OCI-LY7 (cell line): ENCODE measurements at regions not wholly inside any gene's neighbourhood (a gene's known extent, or its start where the extent isn't known, plus 50 kb on each side); places are given as distances from the start of the nearest gene placed in this dataset.

Source experiments
- BruUV-seq: library from RNA; stranded (reverse); fragments of 400-500 nt; replicated peaks from 2 replicates; lab custom pipeline; 2021; lab: Mats Ljungman, UMichigan
- CTCF ChIA-PET: fragments of 300-600 bp; sonication (Branson Sonifier 250); formaldehyde crosslinking; loops from one replicate; lab custom pipeline; 2022; ENCODE audit warnings: antibody characterized with exemption; ENCODE audit not compliant: unreplicated experiment; lab: Charles Lee
- POLR2A ChIA-PET: fragments of 300-600 bp; sonication (Branson Sonifier 250); formaldehyde crosslinking; loops from one replicate; lab custom pipeline; 2022; ENCODE audit warnings: antibody characterized with exemption; lab: Charles Lee
- DNase-seq: peaks from one replicate; pipeline ENCODE4 v3.0.0-alpha.2; 2015; ENCODE audit warnings: low spot score
- H2AFZ ChIP-seq: fragments of 200-600 bp; sonication (generic), shearing (Covaris generic); 2 replicates; pipeline ENCODE4 v1.6.1; 2014; ENCODE audit warnings: mild to moderate bottlenecking, antibody characterized with exemption, low read length, moderate library complexity
- H3K27ac ChIP-seq: fragments of 200-600 bp; sonication (generic); 2 replicates; pipeline ENCODE4 v1.5.1; 2014; ENCODE audit warnings: mixed run types, low read depth, mild to moderate bottlenecking, moderate library complexity, low read length, inconsistent platforms; ENCODE audit not compliant: poor library complexity, severe bottlenecking
- H3K36me3 ChIP-seq: fragments of 200-600 bp; sonication (generic); 2 replicates; pipeline ENCODE4 v1.6.1; 2014; ENCODE audit warnings: mild to moderate bottlenecking, antibody characterized with exemption, low read length, moderate library complexity, mixed read lengths; ENCODE audit not compliant: insufficient read depth
- H3K4me1 ChIP-seq: fragments of 200-600 bp; sonication (generic); 2 replicates; pipeline ENCODE4 v1.5.1; 2014; ENCODE audit warnings: mild to moderate bottlenecking, low read length; ENCODE audit not compliant: insufficient read depth, poor library complexity, severe bottlenecking
- H3K4me2 ChIP-seq: fragments of 200-600 bp; sonication (generic); 2 replicates; pipeline ENCODE4 v1.6.1; 2014; ENCODE audit warnings: mild to moderate bottlenecking, low read length
- H3K4me3 ChIP-seq: fragments of 200-600 bp; sonication (generic); 2 replicates; pipeline ENCODE4 v1.5.1; 2014; ENCODE audit warnings: mild to moderate bottlenecking, low read depth, low read length; ENCODE audit not compliant: poor library complexity, severe bottlenecking
- H3K79me2 ChIP-seq: fragments of 200-600 bp; sonication (generic); 2 replicates; pipeline ENCODE4 v1.6.1; 2016; ENCODE audit warnings: low read depth, mild to moderate bottlenecking, low read length, moderate library complexity, mixed read lengths; ENCODE audit not compliant: insufficient read depth
- H3K9me2 ChIP-seq: fragments of 200-600 bp; sonication (generic); 2 replicates; pipeline ENCODE4 v1.6.1; 2016; ENCODE audit warnings: mild to moderate bottlenecking, low read length, mixed read lengths; ENCODE audit not compliant: insufficient read depth
- H3K9me3 ChIP-seq: fragments of 200-600 bp; sonication (generic); 2 replicates; pipeline ENCODE4 v1.6.1; 2014; ENCODE audit warnings: mild to moderate bottlenecking, mixed run types, low read length, mixed read lengths
- H4K20me1 ChIP-seq: fragments of 200-600 bp; sonication (generic); 2 replicates; pipeline ENCODE4 v1.6.1; 2014; ENCODE audit warnings: mild to moderate bottlenecking, antibody characterized with exemption, low read length, moderate library complexity, mixed read lengths; ENCODE audit not compliant: insufficient read depth
- EZH2phosphoT487 ChIP-seq: fragments of 200-600 bp; sonication (generic); IDR thresholded peaks from 2 replicates; pipeline ENCODE4 v1.6.1; 2018; ENCODE audit warnings: low read depth, borderline replicate concordance, mild to moderate bottlenecking, mixed run types, antibody characterized with exemption, low read length, moderate library complexity, mixed read lengths
- intact Hi-C: fragments of 100-400 bp; cut with micrococcal nuclease; formaldehyde crosslinking; loops from one replicate; pipeline ENCODE4 v1.10.0; 2022; ENCODE audit not compliant: unreplicated experiment
- TF ChIP-seq, protein P1 (sequence below): fragments of 200-600 bp; sonication (generic); conservative IDR thresholded peaks from 2 replicates; pipeline ENCODE4 v1.5.1; 2014; ENCODE audit warnings: mild to moderate bottlenecking, antibody characterized with exemption, low read length, moderate library complexity, mixed read lengths

GRCh38 chrX:34053931-34054330 is 78.2 kb downstream of the FAM47A start:
- CTCF ChIA-PET, result no interaction called here
- H4K20me1 ChIP-seq, result no peaks in the 10 kb centered on the region
- no peak overlapping the region for H3K27ac ChIP-seq
- no peaks in the 10 kb centered on the region for H3K4me1 ChIP-seq
- no peaks in the 10 kb centered on the region for H3K9me2 ChIP-seq
- H2AFZ ChIP-seq, result no peak overlapping the region
- DNase-seq, result no peak
- POLR2A ChIA-PET, result no interaction called here
- no peaks in the 10 kb centered on the region for H3K9me3 ChIP-seq
- intact Hi-C loops, result no loop called here
- TF ChIP-seq, protein P1, sequence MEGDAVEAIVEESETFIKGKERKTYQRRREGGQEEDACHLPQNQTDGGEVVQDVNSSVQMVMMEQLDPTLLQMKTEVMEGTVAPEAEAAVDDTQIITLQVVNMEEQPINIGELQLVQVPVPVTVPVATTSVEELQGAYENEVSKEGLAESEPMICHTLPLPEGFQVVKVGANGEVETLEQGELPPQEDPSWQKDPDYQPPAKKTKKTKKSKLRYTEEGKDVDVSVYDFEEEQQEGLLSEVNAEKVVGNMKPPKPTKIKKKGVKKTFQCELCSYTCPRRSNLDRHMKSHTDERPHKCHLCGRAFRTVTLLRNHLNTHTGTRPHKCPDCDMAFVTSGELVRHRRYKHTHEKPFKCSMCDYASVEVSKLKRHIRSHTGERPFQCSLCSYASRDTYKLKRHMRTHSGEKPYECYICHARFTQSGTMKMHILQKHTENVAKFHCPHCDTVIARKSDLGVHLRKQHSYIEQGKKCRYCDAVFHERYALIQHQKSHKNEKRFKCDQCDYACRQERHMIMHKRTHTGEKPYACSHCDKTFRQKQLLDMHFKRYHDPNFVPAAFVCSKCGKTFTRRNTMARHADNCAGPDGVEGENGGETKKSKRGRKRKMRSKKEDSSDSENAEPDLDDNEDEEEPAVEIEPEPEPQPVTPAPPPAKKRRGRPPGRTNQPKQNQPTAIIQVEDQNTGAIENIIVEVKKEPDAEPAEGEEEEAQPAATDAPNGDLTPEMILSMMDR, result no peak
- TF ChIP-seq EZH2phosphoT487, result no peak
- no peaks in the 10 kb centered on the region for H3K36me3 ChIP-seq
- no peak overlapping the region for H3K4me2 ChIP-seq
- H3K4me3 ChIP-seq, result no peak overlapping the region
- no TSS peak for BruUV-seq
- no peaks in the 10 kb centered on the region for H3K79me2 ChIP-seq
